SK-N-DZ (cell line): ENCODE measurements at regions not wholly inside any gene's neighbourhood (a gene's known extent, or its start where the extent isn't known, plus 50 kb on each side); places are given as distances from the start of the nearest gene placed in this dataset.
A peak's percentile ranks its signal among the peaks of the same experiment; 100 is the strongest.

Experiments
- DNase-seq: peaks from one replicate; pipeline ENCODE4 v3.0.0-alpha.2; 2015; ENCODE audit warnings: low spot score

GRCh38 chr3:43180694-43181093, 74.8 kb upstream of the POMGNT2 start:
- no peak for DNase-seq

- no peak for DNase-seq
Measured at GRCh38 chr3:43180027-43180426, 74.1 kb upstream of the POMGNT2 start.

- no peak for DNase-seq
Measured at GRCh38 chr3:43178891-43179366, 73.0 kb upstream of the POMGNT2 start.

GRCh38 chr3:43177085-43177484, 71.2 kb upstream of the POMGNT2 start:
- DNase-seq, result no peak

- no peak for DNase-seq
Measured at GRCh38 chr3:43176666-43177065, 70.8 kb upstream of the POMGNT2 start.

- no peak for DNase-seq
Measured at GRCh38 chr3:43175541-43175940, 69.7 kb upstream of the POMGNT2 start.

- DNase-seq, result no peak
Measured at GRCh38 chr3:43173949-43174348, 68.1 kb upstream of the POMGNT2 start.

- no peak for DNase-seq
Measured at GRCh38 chr3:43171748-43172147, 65.9 kb upstream of the POMGNT2 start.

GRCh38 chr3:43170553-43170952, 64.7 kb upstream of the POMGNT2 start:
- DNase-seq, result no peak

GRCh38 chr3:43169987-43170386, 64.1 kb upstream of the POMGNT2 start:
- DNase-seq, result no peak

GRCh38 chr3:43166406-43166805, 60.5 kb upstream of the POMGNT2 start:
- no peak for DNase-seq

- DNase-seq, result no peak
Measured at GRCh38 chr3:43165786-43166185, 59.9 kb upstream of the POMGNT2 start.

- no peak for DNase-seq
Measured at GRCh38 chr3:43163895-43164493, 58.1 kb upstream of the POMGNT2 start.

- peak; percentile 59 for DNase-seq
Measured at GRCh38 chr3:43162230-43163084, 56.6 kb upstream of the POMGNT2 start.

GRCh38 chr3:43161684-43162229, 55.9 kb upstream of the POMGNT2 start:
- DNase-seq, result peak; percentile 21

GRCh38 chr3:43160664-43161063, 54.8 kb upstream of the POMGNT2 start:
- DNase-seq, result no peak

- no peak for DNase-seq
Measured at GRCh38 chr3:43159876-43160255, 54.0 kb upstream of the POMGNT2 start.

- no peak for DNase-seq
Measured at GRCh38 chr3:43159131-43159875, 53.4 kb upstream of the POMGNT2 start.

- no peak for DNase-seq
Measured at GRCh38 chr3:43156812-43157455, 51.1 kb upstream of the POMGNT2 start.

- DNase-seq, result peak; percentile 71
Measured at GRCh38 chr3:43155464-43156121, 49.7 kb upstream of the POMGNT2 start.
